CD4-positive, alpha-beta T cell (primary cell): ENCODE measurements at regions not wholly inside any gene's neighbourhood (a gene's known extent, or its start where the extent isn't known, plus 50 kb on each side); places are given as distances from the start of the nearest gene placed in this dataset.

Experiments
- ATAC-seq: fragments of 200-7000 bp; cut with Tn5 transposase; one replicate; pipeline ENCODE4 v1.10.0; 2022; ENCODE audit warnings: mild to moderate bottlenecking; ENCODE audit not compliant: poor library complexity
- CTCF ChIA-PET: fragments of 350-600 bp; sonication (Branson Sonifier 250); formaldehyde crosslinking; loops from one replicate; lab custom pipeline; 2021; ENCODE audit warnings: antibody characterized with exemption, inconsistent platforms; lab: Charles Lee
- POLR2A ChIA-PET: fragments of 350-600 bp; sonication (Branson Sonifier 250); formaldehyde crosslinking; loops from one replicate; lab custom pipeline; 2021; ENCODE audit warnings: antibody characterized with exemption, inconsistent platforms; lab: Charles Lee
- DNase-seq, 14 experiments: peaks; one replicate each; pipeline ENCODE4 v3.0.0-alpha.2; 2013 to 2020; ENCODE audit warnings: mixed read lengths in 2 of 14
- H3K27ac ChIP-seq, 2 donors: one replicate each; pipeline versions ENCODE4 v1.5.1 to v1.7.0; 2013; ENCODE audit warnings: low read length in 2 of 2, low read depth in 1 of 2, mild to moderate bottlenecking in 1 of 2
- H3K27me3 ChIP-seq, 2 experiments: 1 replicate in 1 of 2; 2 replicates in 1 of 2; pipeline versions ENCODE4 v1.6.1 to v1.7.0; 2013; ENCODE audit warnings: low read length in 2 of 2, control low read depth in 1 of 2, mild to moderate bottlenecking in 1 of 2, moderate library complexity in 1 of 2; ENCODE audit not compliant: insufficient read depth in 2 of 2, control insufficient read depth in 1 of 2
- H3K36me3 ChIP-seq: one replicate; pipeline ENCODE4 v1.6.1; 2013; ENCODE audit warnings: low read length, control low read depth; ENCODE audit not compliant: insufficient read depth
- H3K4me1 ChIP-seq: one replicate; pipeline ENCODE4 v1.6.1; 2013; ENCODE audit warnings: low read length, control low read depth; ENCODE audit not compliant: insufficient read depth
- H3K4me3 ChIP-seq: one replicate; pipeline ENCODE4 v1.5.1; 2013; ENCODE audit warnings: mild to moderate bottlenecking, low read length, moderate library complexity
- H3K9me3 ChIP-seq, 2 experiments: 1 replicate in 1 of 2; 2 replicates in 1 of 2; pipeline versions ENCODE4 v1.6.1 to v1.7.0; 2013; ENCODE audit warnings: low read length in 2 of 2, mild to moderate bottlenecking in 2 of 2, control low read depth in 1 of 2, moderate library complexity in 1 of 2; ENCODE audit not compliant: control insufficient read depth in 1 of 2, insufficient read depth in 1 of 2
- H3K27ac Mint-ChIP-seq: one replicate; pipeline ENCODE4 v1.8.0; 2020; ENCODE audit warnings: mixed read lengths
- H3K27me3 Mint-ChIP-seq: one replicate; pipeline ENCODE4 v1.8.0; 2021; ENCODE audit warnings: mixed read lengths
- H3K36me3 Mint-ChIP-seq: one replicate; pipeline ENCODE4 v1.8.0; 2021; ENCODE audit warnings: low read depth, mixed read lengths
- H3K4me1 Mint-ChIP-seq: one replicate; pipeline ENCODE4 v1.8.0; 2021; ENCODE audit warnings: low read depth, mixed read lengths
- H3K4me3 Mint-ChIP-seq: one replicate; pipeline ENCODE4 v1.8.0; 2020; ENCODE audit warnings: mild to moderate bottlenecking, mixed read lengths
- H3K9me3 Mint-ChIP-seq: one replicate; pipeline ENCODE4 v1.8.0; 2020; ENCODE audit warnings: mixed read lengths
- CTCF ChIP-seq: fragments of 200-600 bp; IDR thresholded peaks from one replicate; pipeline ENCODE4 v1.8.0; 2022; ENCODE audit warnings: antibody characterized with exemption, mild to moderate bottlenecking
- intact Hi-C, 2 experiments: fragments of 100-400 bp; cut with DNase I in 1 of 2; cut with micrococcal nuclease in 1 of 2; formaldehyde crosslinking; loops; one replicate each; pipeline versions ENCODE4 v1.15.1 to v1.9.0; 2023 to 2025; cut with DNase I, micrococcal nuclease

- ChIA-PET CTCF (no interaction called here), POLR2A (no interaction called here)
- Histone ChIP-seq H3K9me3 (no peaks in the 10 kb centered on the region), H3K4me3 (no peak overlapping the region), H3K4me1 (no peaks in the 10 kb centered on the region), H3K27ac (no peak overlapping the region), H3K36me3 (no peaks in the 10 kb centered on the region), H3K27me3 (no peaks in the 10 kb centered on the region)
- Mint-ChIP-seq H3K4me3 (no peak overlapping the region), H3K9me3 (no peaks in the 10 kb centered on the region), H3K27ac (no peak overlapping the region), H3K4me1 (no peaks in the 10 kb centered on the region), H3K36me3 (no peaks in the 10 kb centered on the region), H3K27me3 (peaks cover 9% of the 10 kb centered on the region)
- no peak for TF ChIP-seq CTCF
- DNase-seq: no peak
- ATAC-seq: no peak
- intact Hi-C loops: no loop called here
Observed at GRCh38 chr2:122094557-122094956, 339.1 kb downstream of the TSN start.

- H3K36me3 ChIP-seq: no peaks in the 10 kb centered on the region
- Mint-ChIP-seq H3K9me3 (no peaks in the 10 kb centered on the region), H3K4me3 (no peak overlapping the region), H3K27me3 (peaks cover 9% of the 10 kb centered on the region), H3K27ac (no peak overlapping the region), H3K4me1 (no peaks in the 10 kb centered on the region), H3K36me3 (no peaks in the 10 kb centered on the region)
- ChIA-PET CTCF (no interaction called here), POLR2A (no interaction called here)
- H3K9me3 ChIP-seq: no peaks in the 10 kb centered on the region
- no peak overlapping the region for H3K27ac ChIP-seq
- no peaks in the 10 kb centered on the region for H3K4me1 ChIP-seq
- intact Hi-C loops: no loop called here
- H3K27me3 ChIP-seq: peaks cover 0 to 6% of the 10 kb centered on the region in 2 experiments
- no peak for TF ChIP-seq CTCF
- DNase-seq (no peak), ATAC-seq (no peak)
- H3K4me3 ChIP-seq: no peak overlapping the region
Observed at GRCh38 chr2:122096761-122097160, 341.3 kb downstream of the TSN start.

- no peaks in the 10 kb centered on the region for H3K9me3 Mint-ChIP-seq
- TF ChIP-seq CTCF: no peak
- Histone ChIP-seq H3K4me3 (no peak overlapping the region), H3K36me3 (no peaks in the 10 kb centered on the region), H3K27ac (no peak overlapping the region), H3K9me3 (no peaks in the 10 kb centered on the region), H3K27me3 (peaks cover 0 to 6% of the 10 kb centered on the region in 2 experiments), H3K4me1 (no peaks in the 10 kb centered on the region)
- H3K27me3 Mint-ChIP-seq: peaks cover 3% of the 10 kb centered on the region
- no peaks in the 10 kb centered on the region for H3K36me3 Mint-ChIP-seq
- DNase-seq (no peak), ATAC-seq (no peak)
- no peak overlapping the region for H3K4me3 Mint-ChIP-seq
- intact Hi-C loops: no loop called here
- CTCF ChIA-PET: no interaction called here
- no peak overlapping the region for H3K27ac Mint-ChIP-seq
- POLR2A ChIA-PET: no interaction called here
- no peaks in the 10 kb centered on the region for H3K4me1 Mint-ChIP-seq
Observed at GRCh38 chr2:122098306-122098705, 342.9 kb downstream of the TSN start.
